H9 (cell line): ENCODE measurements at regions not wholly inside any gene's neighbourhood (a gene's known extent, or its start where the extent isn't known, plus 50 kb on each side); places are given as distances from the start of the nearest gene placed in this dataset.

ENCODE experiments used
- DNase-seq: peaks from one replicate; pipeline ENCODE4 v3.0.0-alpha.2; 2017
- H2AFZ ChIP-seq: one replicate; pipeline ENCODE4 v1.6.1; 2013; ENCODE audit warnings: mild to moderate bottlenecking, low read length, control low read depth, moderate library complexity
- H2AK5ac ChIP-seq: 2 replicates; pipeline ENCODE4 v1.6.1; 2013; ENCODE audit warnings: low read length, control low read depth, mixed read lengths; ENCODE audit not compliant: insufficient read length
- H2BK120ac ChIP-seq: one replicate; pipeline ENCODE4 v1.6.1; 2013; ENCODE audit warnings: low read depth, mild to moderate bottlenecking, low read length, control low read depth, inconsistent platforms; ENCODE audit not compliant: poor library complexity, severe bottlenecking
- H2BK12ac ChIP-seq: 2 replicates; pipeline ENCODE4 v1.6.1; 2013; ENCODE audit warnings: low read length, control low read depth, mixed read lengths, low read depth; ENCODE audit not compliant: insufficient read length
- H2BK15ac ChIP-seq: 2 replicates; pipeline ENCODE4 v1.6.1; 2013; ENCODE audit warnings: low read depth, low read length, control low read depth
- H2BK20ac ChIP-seq: one replicate; pipeline ENCODE4 v1.6.1; 2013; ENCODE audit warnings: low read depth, mild to moderate bottlenecking, low read length, control low read depth, inconsistent platforms; ENCODE audit not compliant: poor library complexity, severe bottlenecking
- H2BK5ac ChIP-seq: 2 replicates; pipeline ENCODE4 v1.6.1; 2013; ENCODE audit warnings: low read length, control low read depth, mixed read lengths; ENCODE audit not compliant: insufficient read length
- H3K14ac ChIP-seq: 2 replicates; pipeline ENCODE4 v1.6.1; 2013; ENCODE audit warnings: low read length, control low read depth; ENCODE audit not compliant: insufficient read depth
- H3K18ac ChIP-seq: 2 replicates; pipeline ENCODE4 v1.6.1; 2013; ENCODE audit warnings: low read depth, mild to moderate bottlenecking, mixed read lengths, low read length, control low read depth; ENCODE audit not compliant: insufficient read length
- H3K23ac ChIP-seq: 2 replicates; pipeline ENCODE4 v1.6.1; 2013; ENCODE audit warnings: low read length, control low read depth, mixed read lengths, low read depth; ENCODE audit not compliant: insufficient read length
- H3K23me2 ChIP-seq: 2 replicates; pipeline ENCODE4 v1.6.1; 2013; ENCODE audit warnings: low read depth, mild to moderate bottlenecking, mixed read lengths, low read length, control low read depth; ENCODE audit not compliant: insufficient read length, poor library complexity, severe bottlenecking
- H3K27ac ChIP-seq: 2 replicates; pipeline ENCODE4 v1.5.1; 2013; ENCODE audit warnings: low read length, control low read depth, mixed read lengths, low read depth; ENCODE audit not compliant: insufficient read length
- H3K27me3 ChIP-seq: 2 replicates; pipeline ENCODE4 v1.6.1; 2013; ENCODE audit warnings: low read length, control low read depth, inconsistent platforms; ENCODE audit not compliant: insufficient read depth
- H3K4ac ChIP-seq: 2 replicates; pipeline ENCODE4 v1.6.1; 2013; ENCODE audit warnings: low read depth, mild to moderate bottlenecking, control low read depth, inconsistent platforms, low read length, moderate library complexity
- H3K4me1 ChIP-seq: 2 replicates; pipeline ENCODE4 v1.6.1; 2013; ENCODE audit warnings: low read length, control low read depth, inconsistent platforms; ENCODE audit not compliant: insufficient read depth
- H3K4me2 ChIP-seq: 2 replicates; pipeline ENCODE4 v1.6.1; 2013; ENCODE audit warnings: low read length, control low read depth, mixed read lengths; ENCODE audit not compliant: insufficient read length, insufficient read depth
- H3K56ac ChIP-seq: 2 replicates; pipeline ENCODE4 v1.6.1; 2013; ENCODE audit warnings: low read depth, mild to moderate bottlenecking, mixed read lengths, low read length, control low read depth; ENCODE audit not compliant: insufficient read length
- H3K79me1 ChIP-seq: 2 replicates; pipeline ENCODE4 v1.6.1; 2013; ENCODE audit warnings: low read depth, mild to moderate bottlenecking, moderate library complexity, low read length, control low read depth, inconsistent platforms; ENCODE audit not compliant: insufficient read depth, poor library complexity, severe bottlenecking
- H3K79me2 ChIP-seq: 2 replicates; pipeline ENCODE4 v1.6.1; 2013; ENCODE audit warnings: low read length, control low read depth, inconsistent platforms; ENCODE audit not compliant: insufficient read depth
- H3K9ac ChIP-seq: 2 replicates; pipeline ENCODE4 v1.6.1; 2013; ENCODE audit warnings: low read length, control low read depth, mixed read lengths; ENCODE audit not compliant: insufficient read length; ENCODE audit errors: extremely low read depth
- H3K9me3 ChIP-seq: one replicate; pipeline ENCODE4 v1.6.1; 2013; ENCODE audit warnings: low read depth, low read length, inconsistent platforms; ENCODE audit not compliant: control insufficient read depth
- H3T11ph ChIP-seq: one replicate; pipeline ENCODE4 v1.6.1; 2013; ENCODE audit warnings: mild to moderate bottlenecking, low read length, control low read depth, inconsistent platforms
- H4K20me1 ChIP-seq: one replicate; pipeline ENCODE4 v1.6.1; 2013; ENCODE audit not compliant: control insufficient read depth, insufficient read length, insufficient read depth
- H4K5ac ChIP-seq: 2 replicates; pipeline ENCODE4 v1.6.1; 2013; ENCODE audit warnings: low read depth, mild to moderate bottlenecking, mixed read lengths, low read length, control low read depth; ENCODE audit not compliant: insufficient read length
- H4K8ac ChIP-seq: replicated peaks from 2 replicates; pipeline ENCODE4 v1.6.1; 2013; ENCODE audit warnings: low read length, control low read depth, mixed read lengths, low read depth; ENCODE audit not compliant: insufficient read length
- H4K91ac ChIP-seq: 2 replicates; pipeline ENCODE4 v1.6.1; 2013; ENCODE audit warnings: low read depth, mild to moderate bottlenecking, moderate library complexity, mixed read lengths, low read length, control low read depth; ENCODE audit not compliant: insufficient read length
- H3K27ac Mint-ChIP-seq, 3 experiments: 2 replicates in 2 of 3; 3 replicates in 1 of 3; pipeline ENCODE4 v1.8.0; 2020 to 2021; ENCODE audit warnings: mixed read lengths in 3 of 3, mild to moderate bottlenecking in 1 of 3, moderate library complexity in 1 of 3
- H3K27me3 Mint-ChIP-seq: 2 replicates; pipeline ENCODE4 v1.8.0; 2021; ENCODE audit warnings: low read depth, mild to moderate bottlenecking, moderate library complexity, mixed read lengths
- H3K36me3 Mint-ChIP-seq, 3 experiments: 2 replicates in 2 of 3; 3 replicates in 1 of 3; pipeline ENCODE4 v1.8.0; 2020 to 2021; ENCODE audit warnings: low read depth in 3 of 3, mixed read lengths in 3 of 3; ENCODE audit not compliant: insufficient read depth in 1 of 3
- H3K4me1 Mint-ChIP-seq, 2 experiments: 2 replicates each; pipeline ENCODE4 v1.8.0; 2020; ENCODE audit warnings: mixed read lengths in 2 of 2
- H3K4me3 Mint-ChIP-seq, 2 experiments: 2 replicates in 1 of 2; 3 replicates in 1 of 2; pipeline ENCODE4 v1.8.0; 2020 to 2021; ENCODE audit warnings: mild to moderate bottlenecking in 2 of 2, mixed read lengths in 2 of 2, moderate library complexity in 1 of 2
- H3K9me3 Mint-ChIP-seq, 2 experiments: 2 replicates in 1 of 2; 3 replicates in 1 of 2; pipeline ENCODE4 v1.8.0; 2020; ENCODE audit warnings: mild to moderate bottlenecking in 2 of 2, mixed read lengths in 2 of 2, moderate library complexity in 1 of 2
- WGBS: extraction: QIAGEN DNeasy Blood & Tissue Kit; methylation state at CpG from one replicate; pipeline ENCODE4 v1.1.7; 2013; ENCODE audit warnings: missing lambda C conversion rate, low lambda C conversion rate, mixed read lengths; ENCODE audit not compliant: insufficient read length; ENCODE audit errors: extremely low coverage; 5-methylcytosine and 5-hydroxymethylcytosine counted together
- TF ChIP-seq, protein P1 (sequence below): fragments of 200-600 bp; sonication (generic); conservative IDR thresholded peaks from 3 replicates; pipeline ENCODE4 v1.8.0; 2021; ENCODE audit warnings: antibody characterized with exemption, mild to moderate bottlenecking

DNA sequence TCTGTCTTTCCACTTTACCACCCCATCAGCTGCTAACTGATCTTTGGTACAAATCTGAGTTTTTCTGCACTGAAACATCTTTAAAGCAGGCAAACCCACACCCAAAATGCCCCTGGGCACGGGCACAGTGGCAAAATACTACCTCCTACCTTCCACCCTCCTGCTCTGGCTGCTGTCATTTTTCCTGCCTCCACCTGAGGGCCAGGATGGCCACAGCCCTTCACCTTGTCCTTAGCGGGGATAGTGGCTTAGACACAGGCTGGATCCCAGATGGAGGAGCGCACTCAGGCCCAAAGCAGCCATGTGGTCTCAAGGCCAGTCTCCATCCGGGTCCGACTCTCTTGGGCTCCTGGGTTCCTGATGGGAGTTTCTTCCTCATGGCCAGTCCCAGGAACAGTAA, 98.3 kb downstream of the HIF1AN start:
- H3K9me3 Mint-ChIP-seq, result no peaks in the 10 kb centered on the region
- no peaks in the 10 kb centered on the region for H3K9me3 ChIP-seq
- H3K36me3 Mint-ChIP-seq, result no peaks in the 10 kb centered on the region
- DNase-seq, result no peak
- H2BK12ac ChIP-seq, result no peak overlapping the region
- H3K56ac ChIP-seq, result no peak overlapping the region
- H3K9ac ChIP-seq, result no peak overlapping the region
- no peak overlapping the region for H2BK5ac ChIP-seq
- no peak overlapping the region for H3K4me3 Mint-ChIP-seq
- no peaks in the 10 kb centered on the region for H3K79me2 ChIP-seq
- no peak overlapping the region for H3K27ac Mint-ChIP-seq
- H3K23me2 ChIP-seq, result no peaks in the 10 kb centered on the region
- peaks cover 16 to 21% of the 10 kb centered on the region in 2 experiments for H3K4me1 Mint-ChIP-seq
- no CpG with 5 or more reads among the region's 5 CpGs for WGBS
- H2AFZ ChIP-seq, result no peak overlapping the region
- H4K91ac ChIP-seq, result no peak overlapping the region
- no peak overlapping the region for H4K5ac ChIP-seq
- no peaks in the 10 kb centered on the region for H3K27me3 ChIP-seq
- H3K4me2 ChIP-seq, result no peak overlapping the region
- no peaks in the 10 kb centered on the region for H3K79me1 ChIP-seq
- no peak overlapping the region for H4K8ac ChIP-seq
- no peak overlapping the region for H3K4ac ChIP-seq
- no peak overlapping the region for H3K18ac ChIP-seq
- H2BK120ac ChIP-seq, result no peak overlapping the region
- TF ChIP-seq, protein P1, sequence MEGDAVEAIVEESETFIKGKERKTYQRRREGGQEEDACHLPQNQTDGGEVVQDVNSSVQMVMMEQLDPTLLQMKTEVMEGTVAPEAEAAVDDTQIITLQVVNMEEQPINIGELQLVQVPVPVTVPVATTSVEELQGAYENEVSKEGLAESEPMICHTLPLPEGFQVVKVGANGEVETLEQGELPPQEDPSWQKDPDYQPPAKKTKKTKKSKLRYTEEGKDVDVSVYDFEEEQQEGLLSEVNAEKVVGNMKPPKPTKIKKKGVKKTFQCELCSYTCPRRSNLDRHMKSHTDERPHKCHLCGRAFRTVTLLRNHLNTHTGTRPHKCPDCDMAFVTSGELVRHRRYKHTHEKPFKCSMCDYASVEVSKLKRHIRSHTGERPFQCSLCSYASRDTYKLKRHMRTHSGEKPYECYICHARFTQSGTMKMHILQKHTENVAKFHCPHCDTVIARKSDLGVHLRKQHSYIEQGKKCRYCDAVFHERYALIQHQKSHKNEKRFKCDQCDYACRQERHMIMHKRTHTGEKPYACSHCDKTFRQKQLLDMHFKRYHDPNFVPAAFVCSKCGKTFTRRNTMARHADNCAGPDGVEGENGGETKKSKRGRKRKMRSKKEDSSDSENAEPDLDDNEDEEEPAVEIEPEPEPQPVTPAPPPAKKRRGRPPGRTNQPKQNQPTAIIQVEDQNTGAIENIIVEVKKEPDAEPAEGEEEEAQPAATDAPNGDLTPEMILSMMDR, result peak; percentile 21; the same call in 1 of the 3 replicates
- H3K27ac ChIP-seq, result no peak overlapping the region
- no peak overlapping the region for H3K14ac ChIP-seq
- no peak overlapping the region for H3T11ph ChIP-seq
- H3K4me1 ChIP-seq, result no peaks in the 10 kb centered on the region
- H4K20me1 ChIP-seq, result no peaks in the 10 kb centered on the region
- no peak overlapping the region for H2BK20ac ChIP-seq
- no peak overlapping the region for H2BK15ac ChIP-seq
- no peak overlapping the region for H3K23ac ChIP-seq
- peaks cover 16% of the 10 kb centered on the region for H3K27me3 Mint-ChIP-seq
- H2AK5ac ChIP-seq, result no peak overlapping the region
